HCT116 (cell line): ENCODE measurements at regions not wholly inside any gene's neighbourhood (a gene's known extent, or its start where the extent isn't known, plus 50 kb on each side); places are given as distances from the start of the nearest gene placed in this dataset.

Experiments
- ATAC-seq: fragments of 200-7000 bp; cut with Tn5 transposase; 2 replicates; pipeline ENCODE4 v1.9.1; 2020; ENCODE audit warnings: mild to moderate bottlenecking, moderate library complexity
- BruUV-seq: library from RNA; stranded (reverse); fragments of 400-500 nt; replicated peaks from 2 replicates; lab custom pipeline; 2021; lab: Mats Ljungman, UMichigan
- CTCF ChIA-PET: fragments of 300-600 bp; sonication (Branson Sonifier 250); formaldehyde crosslinking; loops from one replicate; lab custom pipeline; 2021; ENCODE audit warnings: antibody characterized with exemption; lab: Charles Lee
- POLR2A ChIA-PET: fragments of 300-600, 350-600 bp; sonication (Branson Sonifier 250); formaldehyde crosslinking; loops from one replicate; lab custom pipeline; 2021; ENCODE audit warnings: antibody characterized with exemption; lab: Charles Lee
- RAD21 ChIA-PET, 2 experiments: fragments of 300-600 bp; sonication (Branson Sonifier 250); formaldehyde crosslinking; loops; one replicate each; lab custom pipeline; 2023; ENCODE audit warnings: low total read pairs in 2 of 2; ENCODE audit not compliant: uncharacterized antibody in 2 of 2, unreplicated experiment in 2 of 2, low non-redundant PET in 1 of 2; lab: Charles Lee
- DNase-seq: peaks from one replicate; pipeline ENCODE4 v3.0.0-alpha.2; 2010; ENCODE audit warnings: low read depth, low spot score
- H2AFZ ChIP-seq: fragments of 200-600 bp; shearing (Covaris generic), sonication (generic); 2 replicates; pipeline ENCODE4 v1.6.1; 2017; ENCODE audit warnings: low read depth, mixed run types, mixed read lengths, antibody characterized with exemption, low read length; ENCODE audit not compliant: poor library complexity, severe bottlenecking
- H3K27ac ChIP-seq: 2 replicates; pipeline ENCODE4 v1.5.1; 2012; ENCODE audit warnings: low read depth, low read length
- H3K27me3 ChIP-seq: fragments of 200-600 bp; sonication (generic); 2 replicates; pipeline ENCODE4 v1.6.1; 2016; ENCODE audit warnings: mixed run types, low read length, mixed read lengths; ENCODE audit not compliant: insufficient read depth
- H3K36me3 ChIP-seq, 2 experiments: fragments of 200-500 bp in 1 of 2; fragments of 200-600 bp in 1 of 2; sonication (Bioruptor generic) in 1 of 2; sonication (generic) in 1 of 2; 2 replicates each; pipeline versions ENCODE4 v1.5.1 to v1.6.1; 2014 to 2016; ENCODE audit warnings: low read length in 2 of 2, inconsistent platforms in 1 of 2, mixed read lengths in 1 of 2, mixed run types in 1 of 2; ENCODE audit not compliant: insufficient read depth in 2 of 2, control insufficient read depth in 1 of 2
- H3K4me1 ChIP-seq, 2 experiments: fragments of 200-600 bp in 1 of 2; sonication (generic) in 1 of 2; 2 replicates each; pipeline versions ENCODE4 v1.5.1 to v1.6.1; 2012 to 2017; ENCODE audit warnings: low read length in 2 of 2, inconsistent platforms in 1 of 2, mild to moderate bottlenecking in 1 of 2, mixed read lengths in 1 of 2, mixed run types in 1 of 2, moderate library complexity in 1 of 2; ENCODE audit not compliant: insufficient read depth in 2 of 2, control insufficient read depth in 1 of 2
- H3K4me2 ChIP-seq: fragments of 200-600 bp; sonication (generic); 2 replicates; pipeline ENCODE4 v1.6.1; 2017; ENCODE audit warnings: mixed run types, low read length, mixed read lengths
- H3K4me3 ChIP-seq, 2 experiments: fragments of 200-600 bp in 1 of 2; sonication (generic) in 1 of 2; replicated peaks in 1 of 2; 2 replicates each; pipeline ENCODE4 v1.5.1; 2011 to 2016; ENCODE audit warnings: low read length in 2 of 2, control low read depth in 1 of 2, low read depth in 1 of 2, mild to moderate bottlenecking in 1 of 2, mixed read lengths in 1 of 2, mixed run types in 1 of 2
- H3K79me2 ChIP-seq: fragments of 200-600 bp; sonication (generic); 2 replicates; pipeline ENCODE4 v1.6.1; 2017; ENCODE audit warnings: mild to moderate bottlenecking, mixed run types, low read length, moderate library complexity, mixed read lengths; ENCODE audit not compliant: insufficient read depth
- H3K9ac ChIP-seq: fragments of 200-600 bp; sonication (generic); 2 replicates; pipeline ENCODE4 v1.6.1; 2016; ENCODE audit warnings: low read length, mixed read lengths
- H3K9me2 ChIP-seq: fragments of 200-600 bp; sonication (generic), shearing (Covaris generic); 2 replicates; pipeline ENCODE4 v1.6.1; 2017; ENCODE audit warnings: mixed run types, mild to moderate bottlenecking, moderate library complexity; ENCODE audit not compliant: insufficient read depth
- H3K9me3 ChIP-seq, 2 experiments: fragments of 200-500 bp in 1 of 2; fragments of 200-600 bp in 1 of 2; sonication (Bioruptor generic) in 1 of 2; sonication (generic) in 1 of 2; 2 replicates each; pipeline ENCODE4 v1.6.1; 2014 to 2017; ENCODE audit warnings: low read length in 2 of 2, mixed read lengths in 2 of 2, inconsistent platforms in 1 of 2, low read depth in 1 of 2, mild to moderate bottlenecking in 1 of 2, mixed run types in 1 of 2, moderate library complexity in 1 of 2; ENCODE audit not compliant: control insufficient read depth in 1 of 2, insufficient read depth in 1 of 2
- H4K20me1 ChIP-seq: fragments of 200-600 bp; sonication (generic), shearing (Covaris generic); 2 replicates; pipeline ENCODE4 v1.6.1; 2017; ENCODE audit warnings: mixed run types, mild to moderate bottlenecking, moderate library complexity; ENCODE audit not compliant: insufficient read depth
- EGR1 ChIP-seq: IDR thresholded peaks from 2 replicates; pipeline ENCODE4 v1.6.1; 2012; ENCODE audit warnings: low read depth
- EZH2 ChIP-seq: fragments of 200-600 bp; sonication (generic); IDR thresholded peaks from 2 replicates; pipeline ENCODE4 v1.6.1; 2017; ENCODE audit warnings: antibody characterized with exemption, mixed run types
- EZH2phosphoT487 ChIP-seq: fragments of 200-600 bp; IDR thresholded peaks from 2 replicates; pipeline ENCODE4 v1.6.1; 2018; ENCODE audit warnings: antibody characterized with exemption, borderline replicate concordance
- POLR2A ChIP-seq: IDR thresholded peaks from 2 replicates; pipeline ENCODE4 v1.7.0; 2011; ENCODE audit warnings: borderline replicate concordance; ENCODE audit not compliant: insufficient read depth, insufficient read length; ENCODE audit errors: extremely low read depth
- RAD21 ChIP-seq: IDR thresholded peaks from 2 replicates; pipeline ENCODE4 v1.6.1; 2012; ENCODE audit warnings: low read depth, mild to moderate bottlenecking
- YY1 ChIP-seq: IDR thresholded peaks from 2 replicates; pipeline ENCODE4 v1.6.1; 2011; ENCODE audit warnings: low read length, low read depth, moderate library complexity, mild to moderate bottlenecking; ENCODE audit not compliant: insufficient replicate concordance; ENCODE audit errors: extremely low read depth
- intact Hi-C: fragments of 100-400 bp; cut with micrococcal nuclease; formaldehyde crosslinking; loops from 2 replicates; pipeline ENCODE4 v1.10.0; 2022
- TF ChIP-seq, protein P1 (sequence below): IDR thresholded peaks from 2 replicates; pipeline ENCODE4 v1.6.1; 2012; ENCODE audit warnings: low read depth

DNA sequence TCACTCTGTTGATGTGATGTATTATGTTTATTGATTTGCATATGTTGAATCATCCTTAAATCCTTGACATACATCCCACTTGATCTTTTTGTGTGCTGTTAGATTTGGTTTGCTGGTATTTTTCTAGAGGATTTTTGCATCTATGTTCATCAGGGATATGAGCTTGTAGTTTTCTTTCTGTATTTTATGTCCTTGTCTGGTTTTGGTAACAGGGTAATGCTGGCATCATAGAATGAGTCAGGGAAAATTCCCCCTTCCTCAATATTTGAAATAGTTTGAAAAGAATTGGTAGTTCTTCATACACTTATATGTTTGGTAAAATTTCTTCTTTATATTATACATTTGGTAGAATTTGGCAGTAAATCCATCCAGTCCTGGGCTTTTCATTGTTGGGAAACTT lies 89.4 kb upstream of the SLC13A1 start:
- no peaks in the 10 kb centered on the region for H3K9me3 ChIP-seq
- no peak overlapping the region for H3K4me3 ChIP-seq
- no peaks in the 10 kb centered on the region for H3K27me3 ChIP-seq
- TF ChIP-seq RAD21, result no peak
- no peak for TF ChIP-seq YY1
- TF ChIP-seq EZH2phosphoT487, result no peak
- no peak for TF ChIP-seq EZH2
- no peak for TF ChIP-seq POLR2A
- TF ChIP-seq, protein P1, sequence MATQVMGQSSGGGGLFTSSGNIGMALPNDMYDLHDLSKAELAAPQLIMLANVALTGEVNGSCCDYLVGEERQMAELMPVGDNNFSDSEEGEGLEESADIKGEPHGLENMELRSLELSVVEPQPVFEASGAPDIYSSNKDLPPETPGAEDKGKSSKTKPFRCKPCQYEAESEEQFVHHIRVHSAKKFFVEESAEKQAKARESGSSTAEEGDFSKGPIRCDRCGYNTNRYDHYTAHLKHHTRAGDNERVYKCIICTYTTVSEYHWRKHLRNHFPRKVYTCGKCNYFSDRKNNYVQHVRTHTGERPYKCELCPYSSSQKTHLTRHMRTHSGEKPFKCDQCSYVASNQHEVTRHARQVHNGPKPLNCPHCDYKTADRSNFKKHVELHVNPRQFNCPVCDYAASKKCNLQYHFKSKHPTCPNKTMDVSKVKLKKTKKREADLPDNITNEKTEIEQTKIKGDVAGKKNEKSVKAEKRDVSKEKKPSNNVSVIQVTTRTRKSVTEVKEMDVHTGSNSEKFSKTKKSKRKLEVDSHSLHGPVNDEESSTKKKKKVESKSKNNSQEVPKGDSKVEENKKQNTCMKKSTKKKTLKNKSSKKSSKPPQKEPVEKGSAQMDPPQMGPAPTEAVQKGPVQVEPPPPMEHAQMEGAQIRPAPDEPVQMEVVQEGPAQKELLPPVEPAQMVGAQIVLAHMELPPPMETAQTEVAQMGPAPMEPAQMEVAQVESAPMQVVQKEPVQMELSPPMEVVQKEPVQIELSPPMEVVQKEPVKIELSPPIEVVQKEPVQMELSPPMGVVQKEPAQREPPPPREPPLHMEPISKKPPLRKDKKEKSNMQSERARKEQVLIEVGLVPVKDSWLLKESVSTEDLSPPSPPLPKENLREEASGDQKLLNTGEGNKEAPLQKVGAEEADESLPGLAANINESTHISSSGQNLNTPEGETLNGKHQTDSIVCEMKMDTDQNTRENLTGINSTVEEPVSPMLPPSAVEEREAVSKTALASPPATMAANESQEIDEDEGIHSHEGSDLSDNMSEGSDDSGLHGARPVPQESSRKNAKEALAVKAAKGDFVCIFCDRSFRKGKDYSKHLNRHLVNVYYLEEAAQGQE, result no peak
- TF ChIP-seq EGR1, result no peak
- BruUV-seq, result no TSS peak
- no peaks in the 10 kb centered on the region for H3K9me2 ChIP-seq
- no peaks in the 10 kb centered on the region for H3K4me1 ChIP-seq
- no peaks in the 10 kb centered on the region for H3K79me2 ChIP-seq
- no peak overlapping the region for H3K9ac ChIP-seq
- DNase-seq (no peak), ATAC-seq (no peak)
- H3K27ac ChIP-seq, result no peak overlapping the region
- intact Hi-C loops, result no loop called here
- H3K36me3 ChIP-seq, result no peaks in the 10 kb centered on the region
- ChIA-PET RAD21 (no interaction called here), POLR2A (interaction anchor here (0.6 kb wide), 1 partner anchor 75 kb away, joined by 4 read pairs; no protein-coding TSS in a partner anchor), CTCF (no interaction called here)
- H2AFZ ChIP-seq, result no peak overlapping the region
- no peak overlapping the region for H3K4me2 ChIP-seq
- H4K20me1 ChIP-seq, result no peaks in the 10 kb centered on the region
